IMR-90 (cell line): ENCODE measurements at regions not wholly inside any gene's neighbourhood (a gene's known extent, or its start where the extent isn't known, plus 50 kb on each side); places are given as distances from the start of the nearest gene placed in this dataset.

Source experiments
- ATAC-seq: fragments of 200-7000 bp; cut with Tn5 transposase; 2 replicates; pipeline ENCODE4 v1.9.1; 2020; ENCODE audit warnings: low read depth, mild to moderate bottlenecking, moderate library complexity
- BruUV-seq: library from RNA; stranded (reverse); fragments of 400-500 nt; replicated peaks from 2 replicates; lab custom pipeline; 2021; lab: Mats Ljungman, UMichigan
- CTCF ChIA-PET: fragments of 300-600 bp; formaldehyde crosslinking; extraction: SDS; loops from one replicate; lab custom pipeline; 2021; ENCODE audit warnings: antibody characterized with exemption; lab: Yijun Ruan, JAX
- POLR2A ChIA-PET: fragments of 300-600 bp; sonication (Branson Sonifier 250); formaldehyde crosslinking; loops from one replicate; lab custom pipeline; 2022; ENCODE audit warnings: antibody characterized with exemption; ENCODE audit not compliant: unreplicated experiment; lab: Charles Lee
- DNase-seq: peaks from one replicate; pipeline ENCODE4 v3.0.0; 2013
- H2AFZ ChIP-seq: replicated peaks from 2 replicates; pipeline ENCODE3; 2013; ENCODE audit warnings: low read length, mild to moderate bottlenecking; ENCODE audit not compliant: poor library complexity
- H2AK5ac ChIP-seq: 2 replicates; pipeline ENCODE4 v1.6.1; 2013; ENCODE audit warnings: low read depth, low read length, inconsistent platforms
- H2AK9ac ChIP-seq: replicated peaks from 2 replicates; pipeline ENCODE3; 2013; ENCODE audit warnings: mild to moderate bottlenecking, low read depth, low read length, moderate library complexity; ENCODE audit not compliant: poor library complexity
- H2BK120ac ChIP-seq: 2 replicates; pipeline ENCODE4 v1.6.1; 2013; ENCODE audit warnings: low read depth, low read length, inconsistent platforms
- H2BK15ac ChIP-seq: 3 replicates; pipeline ENCODE4 v1.6.1; 2013; ENCODE audit warnings: low read depth, low read length, inconsistent platforms
- H2BK20ac ChIP-seq: 2 replicates; pipeline ENCODE4 v1.6.1; 2013; ENCODE audit warnings: low read depth, mild to moderate bottlenecking, inconsistent platforms, low read length, moderate library complexity
- H2BK5ac ChIP-seq: 2 replicates; pipeline ENCODE4 v1.6.1; 2013; ENCODE audit warnings: mild to moderate bottlenecking, low read depth, low read length, inconsistent platforms; ENCODE audit not compliant: poor library complexity, severe bottlenecking
- H3K14ac ChIP-seq: replicated peaks from 2 replicates; pipeline ENCODE4 v1.6.1; 2013; ENCODE audit warnings: low read depth, low read length, inconsistent platforms
- H3K18ac ChIP-seq: 2 replicates; pipeline ENCODE4 v1.6.1; 2013; ENCODE audit warnings: low read depth, low read length, control low read depth
- H3K23ac ChIP-seq: 2 replicates; pipeline ENCODE4 v1.6.1; 2013; ENCODE audit warnings: low read depth, low read length, inconsistent platforms
- H3K27ac ChIP-seq: 2 replicates; pipeline ENCODE4 v1.5.1; 2013; ENCODE audit warnings: mild to moderate bottlenecking, control low read depth, low read length; ENCODE audit not compliant: insufficient read depth
- H3K27me3 ChIP-seq: 2 replicates; pipeline ENCODE4 v1.6.1; 2013; ENCODE audit warnings: low read length; ENCODE audit not compliant: control insufficient read depth, insufficient read depth
- H3K36me3 ChIP-seq: 2 replicates; pipeline ENCODE4 v1.6.1; 2013; ENCODE audit warnings: low read length, mixed read lengths; ENCODE audit not compliant: control insufficient read depth, insufficient read depth
- H3K4ac ChIP-seq: 2 replicates; pipeline ENCODE4 v1.6.1; 2013; ENCODE audit warnings: low read depth, low read length, inconsistent platforms
- H3K4me1 ChIP-seq: 2 replicates; pipeline ENCODE4 v1.6.1; 2013; ENCODE audit warnings: low read length, mixed read lengths; ENCODE audit not compliant: control insufficient read depth, insufficient read depth
- H3K4me2 ChIP-seq: 2 replicates; pipeline ENCODE4 v1.6.1; 2013; ENCODE audit warnings: low read depth, mild to moderate bottlenecking, control low read depth, low read length, moderate library complexity
- H3K4me3 ChIP-seq: 2 replicates; pipeline ENCODE4 v1.5.1; 2013; ENCODE audit warnings: low read depth, mild to moderate bottlenecking, control low read depth, low read length, moderate library complexity; ENCODE audit not compliant: insufficient read depth
- H3K56ac ChIP-seq: 2 replicates; pipeline ENCODE4 v1.6.1; 2013; ENCODE audit warnings: low read length, inconsistent platforms; ENCODE audit not compliant: insufficient read depth; ENCODE audit errors: extremely low read depth
- H3K79me1 ChIP-seq, 2 experiments: 2 replicates each; pipeline ENCODE4 v1.6.1; 2013; ENCODE audit warnings: low read length in 2 of 2, inconsistent platforms in 1 of 2, low read depth in 1 of 2
- H3K9ac ChIP-seq: 2 replicates; pipeline ENCODE4 v1.6.1; 2013; ENCODE audit warnings: low read depth, low read length, control low read depth
- H3K9me1 ChIP-seq: 2 replicates; pipeline ENCODE4 v1.6.1; 2013; ENCODE audit warnings: low read length, inconsistent platforms; ENCODE audit not compliant: insufficient read depth
- H3K9me3 ChIP-seq: 2 replicates; pipeline ENCODE4 v1.6.1; 2013; ENCODE audit warnings: low read length; ENCODE audit not compliant: control insufficient read depth, insufficient read depth
- H4K20me1 ChIP-seq: 2 replicates; pipeline ENCODE4 v1.6.1; 2013; ENCODE audit warnings: low read length, inconsistent platforms; ENCODE audit not compliant: insufficient read depth
- H4K5ac ChIP-seq: 2 replicates; pipeline ENCODE4 v1.6.1; 2013; ENCODE audit warnings: mild to moderate bottlenecking, low read depth, low read length, control low read depth
- H4K8ac ChIP-seq, 2 experiments: 2 replicates each; pipeline ENCODE4 v1.6.1; 2013; ENCODE audit warnings: low read depth in 2 of 2, low read length in 2 of 2, control low read depth in 1 of 2, inconsistent platforms in 1 of 2
- H4K91ac ChIP-seq: 2 replicates; pipeline ENCODE4 v1.6.1; 2013; ENCODE audit warnings: low read depth, low read length, inconsistent platforms; ENCODE audit not compliant: insufficient read depth
- MAFK ChIP-seq: IDR thresholded peaks from 2 replicates; pipeline ENCODE4 v1.6.1; 2012; ENCODE audit warnings: low read depth, low read length, improper control_type of control experiment
- NFE2L2 ChIP-seq: fragments of 150-350 bp; IDR thresholded peaks from 2 replicates; pipeline ENCODE4 v1.6.1; 2016; ENCODE audit warnings: low read depth, mild to moderate bottlenecking, low read length
- RCOR1 ChIP-seq: IDR thresholded peaks from 2 replicates; pipeline ENCODE4 v1.6.1; 2012; ENCODE audit warnings: mild to moderate bottlenecking, low read length, improper control_type of control experiment; ENCODE audit not compliant: insufficient replicate concordance
- WGBS, 2 experiments: methylation state at CpG; one replicate each; pipeline versions ENCODE4 v1.1.5 to v1.1.7; 2013; ENCODE audit warnings: missing lambda C conversion rate in 2 of 2; ENCODE audit not compliant: insufficient read length in 1 of 2; ENCODE audit errors: extremely low coverage in 2 of 2; 5-methylcytosine and 5-hydroxymethylcytosine counted together
- dilution Hi-C: fragments of 300-500 bp; cut with HindIII; formaldehyde crosslinking; loops from one replicate; pipeline ENCODE4 v1.14.3; 2018; ENCODE audit warnings: low sequenced_read_pairs; ENCODE audit not compliant: unreplicated experiment
- in situ Hi-C: fragments of 300-500 bp; cut with MboI; formaldehyde crosslinking; loops from 3 replicates; pipeline ENCODE4 v1.14.3; 2019; ENCODE audit warnings: low sequenced_read_pairs, inconsistent platforms, mixed read lengths
- intact Hi-C: fragments of 100-400 bp; cut with micrococcal nuclease; formaldehyde crosslinking; loops from 2 replicates; pipeline ENCODE4 v1.10.0; 2022

DNA sequence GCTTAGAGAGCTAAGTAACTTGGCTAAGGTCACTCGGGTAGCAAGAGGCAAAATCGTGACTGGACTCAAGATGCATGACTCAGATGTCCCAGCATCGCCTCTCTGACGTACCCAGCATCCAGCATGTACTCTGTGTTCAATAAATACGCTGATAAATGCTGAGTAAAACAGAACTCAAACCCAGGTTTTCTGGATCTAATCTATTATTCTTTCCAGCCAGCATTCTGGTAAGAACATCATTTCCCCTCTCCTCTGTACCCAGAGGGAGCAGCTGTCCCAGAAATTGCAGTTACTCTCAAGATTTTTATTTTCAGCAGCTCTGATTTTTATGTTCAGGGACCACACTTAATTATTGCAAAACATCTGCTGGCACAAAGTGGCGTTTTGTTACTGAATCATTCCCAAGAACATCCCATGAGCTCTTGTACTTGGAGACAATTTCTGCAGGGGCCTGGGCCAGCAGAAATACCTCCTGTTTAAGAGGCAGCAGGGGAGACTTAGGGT is 249.0 kb downstream of the PRDM2 start:
- Histone ChIP-seq H3K4me3 (no peak overlapping the region), H2BK120ac (no peak overlapping the region), H3K36me3 (no peaks in the 10 kb centered on the region), H2BK15ac (no peak overlapping the region), H3K9ac (no peak overlapping the region), H3K9me3 (peaks cover 16% of the 10 kb centered on the region), H3K9me1 (no peaks in the 10 kb centered on the region), H2BK5ac (no peak overlapping the region), H4K5ac (no peak overlapping the region), H2AFZ (no peak overlapping the region), H3K4me2 (no peak overlapping the region), H4K8ac (no peak overlapping the region), H3K56ac (no peak overlapping the region), H3K23ac (no peak overlapping the region), H2AK5ac (no peak overlapping the region), H3K18ac (no peak overlapping the region), H3K14ac (no peak overlapping the region), H3K4me1 (no peaks in the 10 kb centered on the region), H4K20me1 (no peaks in the 10 kb centered on the region), H2BK20ac (no peak overlapping the region), H3K27ac (no peak overlapping the region), H3K4ac (no peak overlapping the region), H3K79me1 (no peaks in the 10 kb centered on the region), H3K27me3 (no peaks in the 10 kb centered on the region), H2AK9ac (no peak overlapping the region), H4K91ac (no peak overlapping the region)
- DNase-seq (no peak), ATAC-seq (no peak)
- no TSS peak for BruUV-seq
- in situ Hi-C loops (no loop called here), intact Hi-C loops (no loop called here), dilution Hi-C loops (no loop called here)
- no peak for TF ChIP-seq RCOR1
- no peak for TF ChIP-seq MAFK
- no peak for TF ChIP-seq NFE2L2
- ChIA-PET POLR2A (interaction anchor here (0.6 kb wide), 1 partner anchor 457 kb away, joined by 3 read pairs; no protein-coding TSS in a partner anchor), CTCF (no interaction called here)
- WGBS, 2 experiments: no CpG with 5 or more reads among the region's 6 CpGs
